ENCODE measurements at regions not wholly inside any gene's neighbourhood (a gene's known extent, or its start where the extent isn't known, plus 50 kb on each side); places are given as distances from the start of the nearest gene placed in this dataset.

DNA sequence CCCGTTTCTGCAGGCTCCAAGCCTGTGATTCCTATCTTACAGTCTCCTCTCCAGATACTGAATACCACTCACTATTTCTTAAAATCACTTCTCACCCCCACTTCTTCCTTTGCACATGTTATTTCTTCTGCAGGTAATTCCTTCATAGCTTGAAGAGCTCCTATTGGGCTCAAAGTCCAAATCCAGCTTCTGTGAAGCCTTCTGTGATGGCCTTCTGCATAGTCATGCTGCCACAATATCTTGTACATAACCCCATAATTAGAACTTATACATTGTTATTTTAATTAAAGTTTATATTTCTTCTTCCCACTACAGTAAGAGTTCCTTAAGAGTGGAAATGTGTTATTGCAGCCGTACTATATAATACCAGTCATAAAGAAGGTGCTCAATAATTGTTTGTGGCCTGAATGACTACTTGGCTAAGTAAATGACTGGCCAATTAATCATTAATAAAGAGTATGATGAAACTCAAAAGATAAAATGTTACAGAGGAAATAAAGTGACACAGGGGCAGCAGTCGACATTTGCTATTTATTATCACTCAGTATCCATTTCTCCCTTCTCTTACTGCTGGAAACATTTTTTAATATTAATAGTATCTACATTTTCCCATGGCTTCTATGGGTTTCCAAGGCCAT lies 886.6 kb downstream of the TTLL7 start:
- TF ChIP-seq POLR2A (IDR thresholded peaks at IDR 0.05; ENCODE audit: low read depth, low read length) (no peak), EP300 (IDR thresholded peaks at IDR 0.05; ENCODE audit: borderline replicate concordance in 1 of 2, control insufficient read depth in 1 of 2, low read depth in 2 of 2, low read length in 2 of 2) (no peak), CTCF (IDR thresholded peaks at IDR 0.05 in 2 of 3, conservative IDR thresholded peaks at IDR 0.05 in 1 of 3; ENCODE audit: control insufficient read depth in 2 of 3, extremely low read depth in 1 of 3, insufficient read depth in 1 of 3, low read depth in 3 of 3, low read length in 3 of 3) (no peak), ZNF207 (IDR thresholded peaks at IDR 0.05; ENCODE audit: borderline replicate concordance) (no peak), FOXM1 (IDR thresholded peaks at IDR 0.05; ENCODE audit: low read depth, low read length) (no peak), RCOR1 (conservative IDR thresholded peaks at IDR 0.05; ENCODE audit: low read depth, low read length) (no peak), ZNF24 (IDR thresholded peaks at IDR 0.05) (no peak), SMC3 (IDR thresholded peaks at IDR 0.05; ENCODE audit: borderline replicate concordance, low read length) (no peak), CEBPB (IDR thresholded peaks at IDR 0.05; ENCODE audit: borderline replicate concordance in 1 of 2, low read depth in 2 of 2, low read length in 2 of 2) (no peak), EGR1 (IDR thresholded peaks at IDR 0.05; ENCODE audit: borderline replicate concordance in 1 of 2, low read depth in 2 of 2, low read length in 2 of 2) (no peak), REST (IDR thresholded peaks at IDR 0.05; ENCODE audit: low read depth, low read length) (no peak)
